ENCODE measurements at regions not wholly inside any gene's neighbourhood (a gene's known extent, or its start where the extent isn't known, plus 50 kb on each side); places are given as distances from the start of the nearest gene placed in this dataset.

DNA sequence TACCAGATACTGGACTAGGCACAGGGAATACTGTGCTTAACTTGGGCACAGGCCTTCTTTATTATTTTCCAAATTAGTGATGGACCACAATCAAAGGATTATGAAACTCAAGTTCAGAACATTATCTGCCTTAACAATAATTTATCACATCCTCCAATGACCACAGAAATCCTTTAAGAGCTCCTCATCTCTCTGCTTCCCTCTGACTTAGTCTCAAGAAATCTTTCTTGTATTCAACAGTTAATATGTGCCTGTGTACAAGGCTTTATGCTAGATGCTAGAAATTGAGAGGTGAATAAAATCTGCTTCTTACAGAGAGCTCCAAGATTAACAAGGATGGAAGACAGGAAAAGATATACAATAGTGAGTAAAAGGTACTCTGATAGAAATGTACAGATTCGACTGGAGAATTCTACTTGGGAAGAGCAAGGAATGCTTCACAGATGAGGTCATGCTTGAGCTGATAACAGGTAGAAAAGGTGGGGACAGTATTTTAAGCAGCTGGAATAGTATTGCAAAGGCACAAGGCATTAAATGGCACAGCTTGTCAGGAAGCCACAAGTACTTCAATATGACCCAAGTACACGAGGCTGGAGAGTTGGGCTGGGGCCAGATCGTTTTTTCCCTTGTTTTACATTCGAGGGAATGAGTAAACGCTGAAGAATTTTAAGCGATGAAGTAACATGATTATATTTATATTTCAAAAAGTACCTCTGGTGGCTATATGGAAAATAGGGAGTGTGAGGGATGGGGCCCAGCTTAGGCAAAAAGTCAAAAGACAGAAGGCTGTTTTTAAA, 55.1 kb upstream of the ARID2 start:
- no peak for ATAC-seq

DNA sequence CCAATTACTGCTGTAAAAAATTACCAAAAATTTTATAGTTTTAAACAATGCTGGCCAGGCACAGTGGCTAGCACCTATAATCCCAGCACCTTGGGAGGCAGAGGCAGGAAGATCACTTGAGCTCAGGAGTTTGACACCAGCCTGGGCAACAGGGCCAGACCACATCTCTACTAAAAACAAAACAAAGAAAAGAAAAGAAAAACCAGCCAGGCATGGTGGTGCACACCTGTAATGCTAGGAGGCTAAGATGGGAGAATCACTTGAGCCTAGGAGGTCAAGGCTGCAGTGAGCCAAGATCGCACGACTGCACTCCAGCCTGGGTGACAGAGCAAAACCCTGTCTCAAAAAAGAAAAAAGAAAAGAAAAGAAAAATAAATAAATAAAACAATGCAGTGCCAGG, 54.0 kb upstream of the ARID2 start:
- no peak for ATAC-seq

All from activated CD4-positive, CD25-positive, alpha-beta regulatory T cell treated with anti-CD3 and anti-CD28 coated beads, Interleukin-2, amount 50 U/mL, for 24 hours (primary cell).